ENCODE measurements at regions not wholly inside any gene's neighbourhood (a gene's known extent, or its start where the extent isn't known, plus 50 kb on each side); places are given as distances from the start of the nearest gene placed in this dataset.
A peak's percentile ranks its signal among the peaks of the same experiment; 100 is the strongest.

- no peak for TF ChIP-seq CTCF (conservative IDR thresholded peaks at IDR 0.05; ENCODE audit: control insufficient read depth, insufficient read depth, low read depth, low read length)
- no peak for DNase-seq (ENCODE audit: low read depth)
- no peak overlapping the region for H3K4me3 ChIP-seq (ENCODE audit: control insufficient read depth, low read depth, low read length)
Observed at GRCh38 chr6:17027441-17027840, 74.4 kb upstream of the STMND1 start.

- TF ChIP-seq CTCF (conservative IDR thresholded peaks at IDR 0.05; ENCODE audit: control insufficient read depth, insufficient read depth, low read depth, low read length) = no peak
- H3K4me3 ChIP-seq (ENCODE audit: control insufficient read depth, low read depth, low read length) = no peak overlapping the region
- DNase-seq (ENCODE audit: low read depth) = no peak
Observed at GRCh38 chr6:17022604-17023003, 79.2 kb upstream of the STMND1 start.

- DNase-seq (ENCODE audit: low read depth) = peak; percentile 75
- no peak for TF ChIP-seq CTCF (conservative IDR thresholded peaks at IDR 0.05; ENCODE audit: control insufficient read depth, insufficient read depth, low read depth, low read length)
- H3K4me3 ChIP-seq (ENCODE audit: control insufficient read depth, low read depth, low read length) = no peak overlapping the region
Observed at GRCh38 chr6:17021539-17021889, 80.3 kb upstream of the STMND1 start.

GRCh38 chr6:17020889-17021538, 80.8 kb upstream of the STMND1 start:
- no peak for TF ChIP-seq CTCF (conservative IDR thresholded peaks at IDR 0.05; ENCODE audit: control insufficient read depth, insufficient read depth, low read depth, low read length)
- DNase-seq (ENCODE audit: low read depth) = no peak
- no peak overlapping the region for H3K4me3 ChIP-seq (ENCODE audit: control insufficient read depth, low read depth, low read length)

- no peak overlapping the region for H3K4me3 ChIP-seq (ENCODE audit: control insufficient read depth, low read depth, low read length)
- no peak for TF ChIP-seq CTCF (conservative IDR thresholded peaks at IDR 0.05; ENCODE audit: control insufficient read depth, insufficient read depth, low read depth, low read length)
- DNase-seq (ENCODE audit: low read depth) = no peak
Observed at GRCh38 chr6:17018425-17018824, 83.4 kb upstream of the STMND1 start.

GRCh38 chr6:17017416-17017815, 84.4 kb upstream of the STMND1 start:
- TF ChIP-seq CTCF (conservative IDR thresholded peaks at IDR 0.05; ENCODE audit: control insufficient read depth, insufficient read depth, low read depth, low read length) = no peak
- DNase-seq (ENCODE audit: low read depth) = no peak
- no peak overlapping the region for H3K4me3 ChIP-seq (ENCODE audit: control insufficient read depth, low read depth, low read length)

Data from fibroblast of mammary gland (primary cell).